ENCODE measurements at regions not wholly inside any gene's neighbourhood (a gene's known extent, or its start where the extent isn't known, plus 50 kb on each side); places are given as distances from the start of the nearest gene placed in this dataset.

GRCh38 chr1:188269956-188270355 lies 1441.2 kb downstream of the PLA2G4A start:
- TF ChIP-seq EZH2 (IDR thresholded peaks at IDR 0.05) (no peak), POLR2AphosphoS5 (IDR thresholded peaks at IDR 0.05; ENCODE audit: borderline replicate concordance, low read depth, low read length) (no peak)

Data from SK-N-MC (cell line).